Embryonic facial prominence (tissue), 1 donor: ENCODE measurements at regions not wholly inside any gene's neighbourhood (a gene's known extent, or its start where the extent isn't known, plus 50 kb on each side); places are given as distances from the start of the nearest gene placed in this dataset.
"Not testable (repeated sequence)": the region's sequence is repeated elsewhere in the genome, so short reads cannot be mapped to it uniquely, and the experiment has no call there.

ENCODE experiments used
- DNase-seq: peaks from one replicate; pipeline ENCODE4 v3.0.0-alpha.2; 2016; ENCODE audit errors: extremely low spot score

- DNase-seq = no peak
Observed at GRCh38 chr6:50463931-50464330, 249.4 kb upstream of the TFAP2D start.

DNA sequence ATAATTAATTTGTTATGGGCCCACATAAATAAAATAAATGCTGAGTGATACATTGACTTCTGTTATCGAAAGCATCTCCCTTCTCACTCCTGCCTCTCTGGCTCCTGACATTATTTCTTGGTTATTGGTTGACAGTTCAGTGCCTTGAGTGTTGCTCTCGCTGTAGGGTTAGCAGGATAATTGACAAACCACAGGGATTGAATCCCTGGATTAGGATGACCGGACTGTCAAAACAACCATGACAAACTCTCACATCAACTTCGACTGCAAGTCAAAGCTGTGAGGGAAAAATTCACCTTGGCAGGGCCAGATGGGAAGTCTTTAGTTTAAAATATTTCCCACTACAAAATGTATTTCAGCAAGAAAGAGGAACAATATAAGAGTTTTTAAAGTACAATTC, 245.4 kb upstream of the TFAP2D start:
- DNase-seq = no peak

DNA sequence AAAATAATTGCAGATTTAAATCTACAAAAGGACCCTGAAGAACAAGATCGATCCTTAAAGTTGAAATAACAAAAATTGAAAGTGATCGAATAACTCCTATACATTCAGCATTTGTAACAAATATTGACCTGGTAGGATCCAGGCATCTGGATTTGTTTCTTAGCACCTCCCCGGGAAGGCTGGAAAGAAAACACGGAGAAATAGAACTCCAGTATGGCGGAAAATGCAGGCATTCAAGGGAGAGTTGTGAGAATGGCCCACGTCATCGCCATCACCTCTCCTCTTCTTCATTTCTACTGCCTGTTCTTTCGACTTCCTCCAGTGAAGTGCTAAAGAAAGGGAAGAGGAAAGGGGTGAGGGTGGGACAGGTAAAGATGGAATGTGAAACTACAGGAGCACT, 242.3 kb upstream of the TFAP2D start:
- no peak for DNase-seq

GRCh38 chr6:50510361-50510760, 203.0 kb upstream of the TFAP2D start:
- no peak for DNase-seq

DNA sequence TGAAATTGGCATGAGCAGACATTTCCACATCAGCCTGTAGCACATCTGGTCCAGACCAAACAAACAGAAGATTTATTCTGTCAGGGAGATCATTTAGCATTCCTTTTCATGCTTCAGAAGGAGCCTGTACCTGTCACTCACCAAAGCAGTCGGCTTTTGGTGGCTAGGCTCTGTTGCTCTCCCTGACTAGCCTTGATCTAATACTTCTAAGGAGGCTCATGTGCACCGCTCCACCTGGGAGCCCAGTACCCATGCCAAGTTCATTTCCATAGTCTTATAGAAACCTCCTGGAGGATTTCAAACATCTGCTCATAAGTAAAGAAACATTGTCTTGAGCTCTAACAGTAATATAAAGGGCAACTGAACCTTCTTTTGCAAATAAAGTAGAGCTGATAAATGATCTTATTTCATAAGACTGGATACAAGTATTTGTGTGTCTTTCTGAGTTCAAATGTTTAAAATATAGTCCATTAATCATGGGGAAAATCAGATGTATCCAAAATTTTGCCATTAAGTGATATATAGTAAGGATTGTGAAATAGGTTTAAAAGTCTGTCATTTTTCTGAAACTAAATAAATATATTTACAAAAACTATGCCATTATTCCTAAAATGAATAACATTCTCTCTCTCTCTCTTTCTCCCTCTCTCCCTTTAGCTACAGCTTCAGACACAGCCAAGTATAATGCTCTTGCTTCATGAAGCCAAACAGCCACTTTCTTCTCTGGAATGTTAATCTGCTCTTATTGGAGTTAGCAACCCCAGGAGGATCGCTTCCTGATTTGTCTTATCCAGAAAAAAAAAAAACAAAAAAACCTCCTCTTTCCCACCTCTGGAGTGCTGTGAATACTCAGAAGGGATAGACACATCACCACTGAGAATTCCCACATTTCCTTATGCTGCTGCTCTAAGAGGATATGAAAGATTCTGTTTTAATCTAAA, 192.7 kb upstream of the TFAP2D start:
- DNase-seq = no peak

DNA sequence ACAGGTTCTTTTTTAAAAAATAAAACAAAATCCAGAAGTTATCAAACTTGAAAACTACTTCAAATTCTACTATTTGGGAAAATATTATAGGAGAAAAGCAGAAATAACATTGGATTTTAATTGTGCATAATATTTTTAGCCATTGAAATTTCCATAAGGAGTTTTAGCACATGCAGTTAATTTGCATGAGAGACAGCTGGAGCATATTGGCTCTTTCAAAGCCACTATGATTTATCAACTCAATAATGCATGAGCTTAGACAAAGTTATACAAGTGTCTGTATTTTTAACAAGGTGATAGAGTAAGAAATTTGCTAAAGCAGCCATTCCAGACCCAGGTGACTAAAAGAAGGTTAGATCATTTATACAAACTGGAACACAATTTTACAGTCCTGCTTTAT, 189.0 kb upstream of the TFAP2D start:
- DNase-seq = no peak

DNA sequence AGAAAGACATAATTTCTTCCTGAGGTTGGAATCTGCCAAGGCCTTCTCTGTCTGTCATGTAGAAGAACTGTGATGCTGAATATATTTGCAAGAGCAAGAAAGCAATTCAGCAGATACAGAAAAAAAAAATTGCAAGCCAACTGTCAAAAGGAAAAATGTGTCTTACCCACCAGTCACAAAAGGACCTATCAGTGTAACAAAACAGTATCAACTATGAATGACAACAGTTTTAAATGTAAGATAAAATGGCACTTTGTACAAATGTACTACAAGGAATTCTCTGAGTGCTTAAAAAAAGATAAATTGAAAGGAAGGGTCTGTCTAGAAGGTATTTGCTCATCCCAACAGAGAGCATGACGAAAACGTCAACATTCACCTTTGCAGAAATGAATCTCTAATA, 185.3 kb upstream of the TFAP2D start:
- no peak for DNase-seq

GRCh38 chr6:50539447-50539846, 173.9 kb upstream of the TFAP2D start:
- no peak for DNase-seq

GRCh38 chr6:50541941-50542340, 171.4 kb upstream of the TFAP2D start:
- no peak for DNase-seq

DNA sequence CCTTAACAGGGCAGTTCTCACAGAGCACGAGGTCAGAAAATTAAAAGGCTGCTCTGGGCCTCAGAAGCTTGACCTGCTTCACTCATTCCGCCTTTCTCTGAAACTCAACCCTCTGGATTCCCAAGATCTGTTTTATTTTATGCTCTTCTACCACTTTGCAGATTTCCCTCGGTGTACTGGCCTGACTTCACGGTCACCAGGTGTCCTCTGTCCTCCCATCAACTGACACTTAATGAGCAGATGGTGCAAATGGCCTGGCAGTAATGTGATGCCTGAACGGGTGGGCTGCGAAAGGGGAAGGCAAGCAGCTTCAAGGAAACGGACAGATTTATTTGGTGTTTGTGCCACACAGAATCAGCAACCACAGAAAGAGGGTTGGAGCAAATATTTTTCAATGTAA, 169.7 kb upstream of the TFAP2D start:
- DNase-seq = no peak

DNA sequence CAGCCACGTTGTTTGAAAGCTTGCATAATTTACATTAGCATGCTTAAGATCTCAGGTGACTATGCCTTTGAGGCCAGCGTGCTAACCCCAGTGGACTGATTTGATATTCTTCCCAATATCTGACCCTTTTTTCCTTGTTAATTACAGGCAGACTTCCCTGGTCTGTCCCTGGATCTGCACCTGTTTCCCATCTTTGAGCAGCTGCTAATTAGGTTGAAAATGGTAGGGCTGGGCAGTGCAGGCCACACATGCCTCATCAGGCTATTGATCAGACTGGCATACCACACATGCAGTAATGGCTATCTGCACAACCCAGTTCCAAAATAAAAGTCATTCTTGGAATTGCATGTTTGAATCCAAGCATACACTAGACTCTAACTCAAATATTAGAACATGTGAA, 164.3 kb upstream of the TFAP2D start:
- DNase-seq = no peak

- no peak for DNase-seq
Observed at GRCh38 chr6:50549475-50549874, 163.9 kb upstream of the TFAP2D start.

- DNase-seq = no peak
Observed at GRCh38 chr6:50555982-50556381, 157.3 kb upstream of the TFAP2D start.

DNA sequence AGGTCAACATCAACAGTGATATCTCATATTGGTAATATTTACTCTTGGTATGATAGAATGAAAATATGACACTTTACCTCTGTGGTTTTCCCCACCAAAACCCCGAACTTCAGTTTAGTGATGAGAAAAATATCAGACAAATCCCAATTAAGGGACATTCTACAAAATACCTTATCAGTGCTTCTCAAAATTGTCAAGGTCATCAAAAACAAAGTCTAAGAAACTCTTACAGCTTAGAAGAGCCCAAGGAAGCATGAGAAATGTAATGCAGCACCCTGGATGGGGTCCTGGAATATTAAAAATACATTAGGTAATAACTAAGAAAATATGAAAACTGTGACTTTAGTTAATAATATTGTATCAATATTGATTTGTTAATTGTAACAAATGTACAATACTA, 148.3 kb upstream of the TFAP2D start:
- DNase-seq = no peak

DNA sequence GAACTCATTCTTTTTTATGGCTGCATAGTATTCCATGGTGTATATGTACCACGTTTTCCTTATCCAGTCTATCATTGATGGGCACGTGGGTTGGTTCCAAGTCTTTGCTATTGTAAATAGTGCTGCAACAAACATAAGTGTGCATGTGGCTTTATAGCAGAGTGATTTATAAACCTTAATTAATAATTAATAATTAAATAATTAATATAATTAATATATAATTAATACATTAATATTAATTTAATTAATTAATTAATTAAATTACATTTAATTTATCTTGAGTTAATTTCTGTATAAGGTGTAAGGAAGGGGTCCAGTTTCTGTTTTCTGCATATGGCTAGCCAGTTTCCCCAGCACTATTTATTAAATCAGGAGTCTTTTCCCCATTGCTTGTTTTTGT, 142.1 kb upstream of the TFAP2D start:
- not testable (repeated sequence) for DNase-seq

- DNase-seq = no peak
Observed at GRCh38 chr6:50585441-50586330, 127.6 kb upstream of the TFAP2D start.

GRCh38 chr6:50586331-50586675, 127.0 kb upstream of the TFAP2D start:
- DNase-seq = no peak

DNA sequence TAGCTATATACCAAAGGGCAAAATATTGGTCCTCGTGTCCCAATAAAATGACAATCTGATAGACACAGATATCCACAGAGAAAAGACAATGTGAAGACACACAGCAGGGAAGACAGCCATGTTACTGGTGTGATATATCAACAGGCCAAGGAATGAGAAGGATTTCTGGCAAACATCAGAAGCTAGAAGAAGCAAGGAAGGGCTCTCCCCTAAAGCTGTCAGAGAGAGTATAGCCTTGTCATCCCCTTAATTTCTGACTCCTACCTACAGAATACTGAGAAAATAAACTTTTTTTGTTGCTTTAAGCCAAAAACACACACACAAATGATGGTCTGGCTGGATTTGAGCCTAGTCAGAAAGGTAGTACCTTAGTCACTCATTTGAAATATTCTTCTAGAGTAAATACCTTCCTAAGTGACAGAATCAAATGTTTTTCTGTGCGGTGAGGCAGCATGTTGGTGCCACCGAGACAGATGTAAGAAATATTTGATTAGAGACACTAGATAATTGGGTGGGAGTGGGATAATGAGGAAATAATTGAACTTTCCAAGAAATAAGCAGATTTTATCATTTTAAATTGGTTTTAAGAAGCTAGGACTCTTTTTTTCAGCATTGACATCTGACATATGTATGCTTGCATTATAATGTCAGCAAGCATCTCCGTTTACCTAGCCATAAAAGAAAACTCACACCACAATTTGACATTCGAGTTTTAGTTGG, 123.4 kb upstream of the TFAP2D start:
- DNase-seq = no peak

- DNase-seq = no peak
Observed at GRCh38 chr6:50591135-50591534, 122.2 kb upstream of the TFAP2D start.

GRCh38 chr6:50600280-50600679, 113.0 kb upstream of the TFAP2D start:
- DNase-seq = no peak

- peak; percentile 18 for DNase-seq
Observed at GRCh38 chr6:50602292-50602691, 111.0 kb upstream of the TFAP2D start.

DNA sequence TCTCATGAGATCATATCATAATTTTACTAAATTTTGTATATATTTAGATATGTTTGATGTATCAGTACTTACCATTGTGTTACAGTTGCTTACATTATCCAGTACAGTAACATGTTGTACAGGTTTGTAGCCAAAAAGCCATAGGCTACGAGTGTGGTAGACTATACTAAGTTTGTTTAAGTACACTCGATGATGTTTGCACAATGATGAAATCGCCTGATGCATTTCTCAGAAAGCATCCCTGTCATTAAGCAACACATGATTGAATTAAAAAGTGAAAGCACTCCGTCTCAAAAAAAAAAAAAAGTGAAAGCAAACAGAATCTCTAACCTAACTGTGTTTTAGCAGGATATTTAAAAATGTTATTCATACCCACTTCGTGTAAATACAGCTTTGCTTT, 104.9 kb upstream of the TFAP2D start:
- DNase-seq = no peak
